PFSK-1 (cell line): ENCODE measurements at regions not wholly inside any gene's neighbourhood (a gene's known extent, or its start where the extent isn't known, plus 50 kb on each side); places are given as distances from the start of the nearest gene placed in this dataset.

Experiments used
- FOXP2 ChIP-seq: optimal IDR thresholded peaks from 2 replicates; pipeline ENCODE3; 2011; ENCODE audit warnings: borderline replicate concordance, control low read depth, inconsistent platforms; ENCODE audit not compliant: insufficient read depth; ENCODE audit errors: extremely low read length, extremely low read depth
- POLR2AphosphoS5 ChIP-seq: IDR thresholded peaks from 2 replicates; pipeline ENCODE4 v1.6.1; 2012; ENCODE audit warnings: low read depth, mild to moderate bottlenecking, control low read depth, low read length, moderate library complexity
- REST ChIP-seq, 2 experiments: IDR thresholded peaks; 2 replicates each; pipeline versions ENCODE4 v1.6.1 to v1.8.0; 2011 to 2012; ENCODE audit warnings: low read depth in 2 of 2, low read length in 2 of 2, control low read depth in 1 of 2, inconsistent platforms in 1 of 2, mild to moderate bottlenecking in 1 of 2, moderate library complexity in 1 of 2; ENCODE audit not compliant: insufficient read depth in 1 of 2
- SIN3A ChIP-seq: IDR thresholded peaks from 2 replicates; pipeline ENCODE4 v1.6.1; 2012; ENCODE audit warnings: mild to moderate bottlenecking, low read length, moderate library complexity, borderline replicate concordance; ENCODE audit not compliant: insufficient read depth
- TAF1 ChIP-seq: IDR thresholded peaks from 2 replicates; pipeline ENCODE4 v1.6.1; 2012; ENCODE audit warnings: low read length, control low read depth, borderline replicate concordance; ENCODE audit not compliant: insufficient read depth

GRCh38 chr15:66999046-66999968 lies 66.1 kb upstream of the SMAD3 start:
- TF ChIP-seq SIN3A (no peak), POLR2AphosphoS5 (no peak), REST (IDR thresholded peaks at IDR 0.05; ENCODE audit: insufficient read depth in 1 of 2, low read depth in 2 of 2, low read length in 2 of 2) (no peak), FOXP2 (no peak), TAF1 (no peak)

- TF ChIP-seq TAF1: no peak
- no peak for TF ChIP-seq SIN3A
- no peak for TF ChIP-seq FOXP2
- TF ChIP-seq POLR2AphosphoS5: no peak
- no peak for TF ChIP-seq REST (IDR thresholded peaks at IDR 0.05; ENCODE audit: insufficient read depth in 1 of 2, low read depth in 2 of 2, low read length in 2 of 2)
These were observed 64.5 kb upstream of the SMAD3 start for GRCh38 chr15:67000896-67001295.

GRCh38 chr15:67002368-67002767 lies 63.0 kb upstream of the SMAD3 start:
- TF ChIP-seq TAF1 (no peak), FOXP2 (no peak), REST (IDR thresholded peaks at IDR 0.05; ENCODE audit: insufficient read depth in 1 of 2, low read depth in 2 of 2, low read length in 2 of 2) (no peak)

GRCh38 chr15:67003586-67003985 lies 61.8 kb upstream of the SMAD3 start:
- no peak for TF ChIP-seq POLR2AphosphoS5
- TF ChIP-seq REST (IDR thresholded peaks at IDR 0.05; ENCODE audit: insufficient read depth in 1 of 2, low read depth in 2 of 2, low read length in 2 of 2): no peak

- no peak for TF ChIP-seq REST (IDR thresholded peaks at IDR 0.05; ENCODE audit: insufficient read depth in 1 of 2, low read depth in 2 of 2, low read length in 2 of 2)
- TF ChIP-seq FOXP2: no peak
- no peak for TF ChIP-seq SIN3A
- no peak for TF ChIP-seq POLR2AphosphoS5
- TF ChIP-seq TAF1: no peak
These were observed 61.3 kb upstream of the SMAD3 start for GRCh38 chr15:67004142-67004541.
